SIG-M5 treated with dmso at 0.1 percent for 504 hours (cell line): ENCODE measurements at regions not wholly inside any gene's neighbourhood (a gene's known extent, or its start where the extent isn't known, plus 50 kb on each side); places are given as distances from the start of the nearest gene placed in this dataset.
"Not testable (repeated sequence)": the region's sequence is repeated elsewhere in the genome, so short reads cannot be mapped to it uniquely, and the experiment has no call there.

Experiments used
- DNase-seq: peaks from one replicate; lab custom pipeline; 2025; ENCODE audit not compliant: unreplicated experiment; lab: John Stamatoyannopoulos, UW

DNA sequence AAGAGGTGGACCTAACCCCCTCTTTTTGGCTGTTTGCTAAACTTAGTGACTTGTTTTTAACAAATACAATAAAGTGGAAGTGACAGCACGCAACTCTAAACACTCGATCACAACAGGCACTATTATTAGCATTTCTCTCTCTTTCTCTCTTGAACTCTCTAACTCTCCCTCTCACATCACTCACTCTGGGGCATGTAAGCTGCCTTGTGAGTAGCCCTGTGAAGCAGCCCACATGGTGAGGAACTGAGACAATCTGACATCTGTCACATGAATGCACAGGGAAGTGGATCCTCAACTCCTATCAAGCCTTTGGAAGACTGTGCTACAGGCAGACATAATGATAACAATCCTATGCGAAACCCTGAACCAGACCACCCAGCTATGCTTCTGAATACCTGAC is 609.0 kb upstream of the CNTN5 start:
- no peak for DNase-seq

DNA sequence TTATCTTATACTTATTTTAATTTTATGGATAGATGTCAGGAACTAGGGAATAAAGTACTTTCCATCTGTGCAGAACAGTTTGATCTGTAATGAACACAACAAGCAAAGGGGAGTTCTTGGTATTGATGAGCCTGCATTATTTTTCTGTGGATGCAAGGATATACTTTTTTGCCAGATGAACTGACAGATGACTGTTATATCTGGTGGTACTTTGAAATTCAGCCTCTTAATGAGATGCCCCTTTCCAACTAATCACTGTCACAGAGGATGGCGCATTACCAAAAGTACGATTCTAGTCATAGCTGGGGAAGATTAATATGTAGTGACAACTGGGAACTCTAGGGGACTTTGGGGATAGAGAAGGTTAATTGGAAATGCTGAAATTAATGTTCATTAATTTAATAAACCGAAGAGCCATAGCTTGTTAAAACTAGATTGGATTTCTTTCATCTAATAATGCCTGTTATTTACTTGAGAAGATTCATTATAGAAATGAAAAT is 603.4 kb upstream of the CNTN5 start:
- DNase-seq = no peak

- DNase-seq = no peak
Observed at GRCh38 chr11:98423933-98424332, 596.8 kb upstream of the CNTN5 start.

GRCh38 chr11:98424773-98425172 is 596.0 kb upstream of the CNTN5 start:
- DNase-seq = not testable (repeated sequence)

DNA sequence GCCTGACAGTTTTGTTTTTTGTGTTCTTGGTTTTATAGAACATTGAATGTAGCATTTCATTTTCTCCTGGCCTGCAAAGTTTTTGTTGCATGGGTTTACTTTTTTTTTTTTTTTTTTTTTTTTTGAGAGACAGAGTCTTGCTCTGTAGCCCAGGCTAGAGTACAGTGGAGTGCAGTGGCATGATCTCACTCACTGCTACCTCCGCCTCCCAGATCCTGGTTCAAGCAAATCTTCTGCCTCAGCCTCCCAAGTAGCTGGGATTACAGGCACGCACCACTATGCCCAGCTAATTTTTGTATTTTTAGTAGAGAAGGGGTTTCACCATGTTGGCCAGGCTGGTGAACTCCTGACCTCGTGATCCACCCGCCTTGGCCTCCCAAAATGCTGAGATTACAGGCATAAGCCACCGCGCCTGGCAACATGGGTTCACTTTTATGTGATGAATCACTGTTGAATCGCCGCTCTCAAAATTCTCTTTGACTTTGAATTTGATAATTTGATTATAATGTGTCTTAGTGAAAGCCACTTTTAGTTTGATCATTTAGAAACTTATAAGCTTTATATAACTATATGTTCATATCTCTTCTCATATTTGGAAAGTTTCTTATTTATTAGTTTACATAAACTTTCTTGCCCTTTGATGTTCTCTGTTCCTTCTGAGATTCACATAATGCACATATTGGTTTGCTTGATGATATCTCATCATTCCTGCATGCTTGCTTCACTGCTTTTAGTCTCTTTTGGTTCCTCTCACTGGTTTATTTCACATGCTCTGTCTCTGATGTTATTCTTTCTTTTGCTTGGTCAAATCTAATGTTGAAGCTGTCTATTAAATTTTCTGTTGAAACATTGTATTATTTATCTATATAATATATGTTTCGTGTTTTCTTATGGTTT is 589.0 kb upstream of the CNTN5 start:
- DNase-seq = no peak

DNA sequence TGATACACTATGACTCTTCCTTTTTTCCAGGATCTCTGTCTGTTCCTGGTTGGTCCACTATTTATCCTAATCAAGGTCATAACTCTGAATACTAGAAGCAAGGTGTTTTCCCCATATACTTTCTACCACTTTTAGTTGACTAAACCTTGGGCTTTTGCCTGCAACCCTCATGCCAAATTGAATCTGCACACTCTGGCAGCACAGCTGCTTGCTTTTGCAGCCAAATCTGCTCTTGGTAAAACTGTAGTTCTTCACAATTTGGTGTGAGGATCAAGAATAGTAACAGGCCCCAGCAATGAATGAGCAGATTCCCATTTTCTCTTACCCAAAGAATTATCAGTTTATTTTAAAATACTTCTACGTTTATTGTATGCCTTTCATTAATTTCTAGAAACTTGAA is 586.5 kb upstream of the CNTN5 start:
- no peak for DNase-seq

DNA sequence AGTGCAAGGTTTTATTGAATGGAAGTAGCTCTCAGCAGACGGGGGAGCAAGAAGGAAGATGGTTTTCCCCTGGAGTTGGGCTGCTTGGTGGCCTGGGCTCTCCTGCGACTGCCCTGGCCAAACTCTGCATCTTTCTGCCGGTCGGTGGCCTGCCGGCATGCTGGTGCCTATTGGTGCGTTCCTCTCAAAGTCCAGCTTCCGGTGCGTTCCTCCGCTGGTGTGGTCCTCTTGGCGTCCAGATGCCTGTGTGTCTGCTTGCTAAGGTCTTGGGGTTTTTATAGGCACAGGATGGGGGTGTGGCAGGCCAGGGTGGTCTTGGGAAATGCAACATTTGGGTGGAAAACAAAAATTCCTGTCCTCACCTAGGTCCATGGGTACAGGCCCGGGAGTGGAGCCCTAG is 567.4 kb upstream of the CNTN5 start:
- DNase-seq = no peak

DNA sequence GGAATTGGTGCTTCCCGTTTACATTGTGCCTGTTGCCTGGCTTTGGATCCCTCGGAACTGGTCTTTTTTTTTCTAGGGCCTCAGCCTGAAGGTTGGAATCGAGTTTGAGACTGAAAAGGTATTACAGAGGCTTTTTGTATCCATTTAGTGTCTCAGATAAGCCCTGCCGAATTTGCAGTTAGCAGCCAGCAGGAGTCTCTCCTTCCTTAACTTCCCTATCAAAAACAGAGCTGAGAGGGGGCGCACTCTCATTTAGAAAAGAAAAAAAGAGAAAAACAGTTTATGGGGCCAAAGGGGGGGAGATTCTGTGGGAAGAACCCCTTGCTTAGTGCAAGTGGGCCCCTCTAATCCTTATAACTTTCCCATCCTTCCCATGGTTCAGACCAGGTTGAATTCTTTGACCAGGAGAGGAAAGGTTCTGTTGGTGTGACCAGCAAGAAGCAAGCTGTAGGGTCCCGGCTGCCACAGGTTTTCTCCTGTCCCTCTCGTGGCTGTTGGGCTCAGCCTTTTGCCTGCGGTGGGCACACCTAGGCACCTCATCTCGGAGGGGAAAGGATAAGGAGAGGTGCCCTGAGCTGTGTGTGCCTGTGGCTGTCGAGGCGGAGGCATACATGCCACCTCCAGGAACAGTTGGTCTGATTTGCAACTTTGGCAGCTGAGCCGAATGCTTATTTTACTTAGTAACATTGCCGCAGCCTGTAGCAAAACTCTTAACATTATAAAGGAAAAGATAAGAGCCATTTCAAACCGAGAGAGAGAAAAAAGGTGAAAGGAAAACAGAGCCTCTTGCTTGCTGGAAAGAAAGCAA is 565.0 kb upstream of the CNTN5 start:
- no peak for DNase-seq

GRCh38 chr11:98456308-98456680 is 564.5 kb upstream of the CNTN5 start:
- DNase-seq = no peak

DNA sequence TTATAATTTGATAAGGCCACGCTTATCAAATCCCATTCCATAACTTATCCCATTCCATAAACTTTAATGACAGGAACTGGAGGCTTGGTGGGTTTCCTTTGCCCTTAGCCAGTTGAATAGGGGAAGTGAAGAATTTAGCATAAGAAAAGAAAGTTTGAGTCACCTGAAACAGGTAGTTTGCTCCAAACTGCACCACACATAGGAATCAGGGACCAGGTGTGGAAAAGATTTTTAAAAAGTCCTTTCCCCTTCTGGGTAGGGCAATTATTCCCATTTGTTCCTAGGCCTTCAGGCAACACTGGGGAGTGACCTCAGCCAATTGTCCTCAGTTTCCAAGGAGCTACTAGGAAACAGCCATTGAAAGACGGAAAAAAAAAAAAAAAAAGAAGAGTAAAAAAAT is 525.7 kb upstream of the CNTN5 start:
- DNase-seq = no peak

GRCh38 chr11:98495601-98496000 is 525.1 kb upstream of the CNTN5 start:
- no peak for DNase-seq

- peak; percentile 34 for DNase-seq
Observed at GRCh38 chr11:98507208-98507607, 513.5 kb upstream of the CNTN5 start.

- DNase-seq = no peak
Observed at GRCh38 chr11:98512938-98513337, 507.8 kb upstream of the CNTN5 start.

GRCh38 chr11:98531576-98531975 is 489.2 kb upstream of the CNTN5 start:
- no peak for DNase-seq

DNA sequence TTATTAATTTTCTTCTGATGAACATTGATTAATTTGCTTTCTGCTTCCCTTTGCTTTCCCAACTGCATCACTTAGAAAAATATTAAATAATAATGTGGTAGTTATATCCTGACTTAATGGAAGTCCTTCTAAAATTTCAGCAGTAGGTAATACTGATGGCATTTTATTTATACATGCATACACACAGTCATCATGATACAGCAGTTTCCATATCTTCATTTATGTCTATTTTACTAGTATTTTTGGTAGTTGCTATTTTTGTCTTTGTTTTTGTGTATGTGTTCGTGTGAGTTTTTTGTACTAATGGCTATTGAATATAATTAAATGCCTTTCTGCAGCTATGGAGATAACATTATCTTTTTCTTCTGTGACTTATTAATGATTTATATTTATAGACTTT is 484.7 kb upstream of the CNTN5 start:
- no peak for DNase-seq

DNA sequence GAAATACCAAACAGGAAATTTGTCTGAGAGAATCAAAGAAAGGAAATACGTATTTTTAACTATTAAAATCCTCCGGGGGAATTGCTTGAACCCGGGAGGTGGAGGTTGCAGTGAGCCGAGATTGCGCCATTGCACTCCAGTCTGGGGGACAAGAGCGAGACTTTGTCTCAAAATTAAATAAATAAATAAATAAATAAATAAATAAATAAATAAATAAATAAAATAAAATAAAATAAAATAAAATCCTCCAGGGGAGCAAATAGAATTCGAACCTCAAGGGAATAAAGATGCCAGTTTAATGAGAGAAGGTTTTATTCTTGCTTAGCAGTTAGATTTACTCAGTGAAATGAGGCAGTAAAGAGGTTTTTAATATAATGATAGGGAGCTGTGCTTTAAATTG is 482.4 kb upstream of the CNTN5 start:
- DNase-seq = not testable (repeated sequence)

DNA sequence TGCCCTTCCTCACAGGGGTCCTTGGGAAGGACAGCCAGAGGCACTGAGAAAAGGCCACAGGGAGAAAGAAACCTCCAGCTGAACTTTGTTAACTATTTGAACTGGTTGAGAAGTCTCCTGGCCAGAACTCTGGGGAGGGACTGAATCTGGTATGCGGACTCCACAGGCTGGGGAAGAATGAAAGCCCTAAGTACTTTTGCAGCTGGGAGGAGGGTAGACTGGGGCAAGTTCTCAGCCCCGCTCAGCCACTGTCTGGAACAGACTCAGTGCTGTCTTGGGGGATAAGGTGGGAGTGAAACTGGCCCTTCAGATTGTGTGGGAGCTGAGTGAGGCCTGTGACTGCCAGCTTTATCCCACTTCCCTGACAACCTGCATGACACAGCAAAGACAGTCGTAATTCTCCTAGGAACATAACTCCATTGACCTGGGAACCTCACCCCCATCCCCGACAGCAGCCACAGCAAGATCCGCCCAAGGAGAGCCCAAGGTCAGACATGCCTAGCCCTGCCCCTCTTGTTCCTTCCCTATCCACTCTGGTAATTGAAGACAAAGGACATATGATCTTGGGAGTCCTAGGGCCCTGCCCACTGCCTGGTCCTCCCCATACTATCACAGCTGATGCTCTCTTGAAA is 475.1 kb upstream of the CNTN5 start:
- DNase-seq = no peak

- no peak for DNase-seq
Observed at GRCh38 chr11:98549571-98549970, 471.2 kb upstream of the CNTN5 start.

DNA sequence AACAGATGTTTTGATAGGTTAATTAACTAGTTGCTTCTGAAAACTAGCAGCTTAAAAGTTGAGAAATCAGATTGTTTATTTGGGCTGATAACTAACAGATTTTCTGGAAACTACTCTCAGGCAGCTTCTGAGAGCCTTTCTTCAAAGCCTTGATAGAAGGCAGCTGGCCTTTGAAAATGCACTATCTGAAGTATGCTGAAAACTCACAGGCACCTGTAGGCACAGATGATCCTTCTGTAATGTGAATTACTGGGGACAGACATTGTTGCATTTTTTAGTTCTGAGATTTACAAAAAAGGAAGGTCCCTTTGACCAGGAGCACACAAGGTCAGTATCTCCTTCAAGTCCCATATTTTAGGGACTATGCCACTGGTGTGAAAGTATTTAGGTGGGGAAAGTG is 460.8 kb upstream of the CNTN5 start:
- no peak for DNase-seq

DNA sequence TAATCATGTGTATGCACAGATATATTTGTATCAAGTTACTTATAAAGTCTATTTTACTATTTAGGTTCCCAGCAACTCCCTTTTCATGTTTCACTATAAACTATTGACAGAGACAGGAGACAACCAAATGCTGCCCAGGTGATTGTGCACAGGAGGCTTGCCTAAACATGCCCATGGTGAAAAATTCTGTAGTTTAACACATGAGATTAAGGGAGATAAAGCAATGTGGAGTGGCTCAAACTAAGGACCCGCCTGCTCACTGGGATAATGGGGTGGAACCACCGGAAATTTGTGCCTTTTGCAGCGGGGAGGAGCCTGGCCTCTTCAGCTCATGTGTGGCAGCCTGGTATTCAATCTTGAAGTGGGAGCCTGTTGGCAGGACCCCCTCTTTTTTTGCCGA is 459.5 kb upstream of the CNTN5 start:
- DNase-seq = no peak

GRCh38 chr11:98561877-98562395 is 458.8 kb upstream of the CNTN5 start:
- no peak for DNase-seq
